ACC112 (cell line): ENCODE measurements at regions not wholly inside any gene's neighbourhood (a gene's known extent, or its start where the extent isn't known, plus 50 kb on each side); places are given as distances from the start of the nearest gene placed in this dataset.

Experiments
- H2AFZ ChIP-seq: fragments of 200-600 bp; sonication (generic); one replicate; pipeline ENCODE4 v1.6.0; 2017; ENCODE audit warnings: antibody characterized with exemption, low read length; ENCODE audit not compliant: unreplicated experiment
- H3K27ac ChIP-seq: fragments of 200-600 bp; sonication (generic); 2 replicates; pipeline ENCODE4 v1.5.1; 2014; ENCODE audit warnings: low read depth, mild to moderate bottlenecking, antibody characterized with exemption, low read length, moderate library complexity
- H3K27me3 ChIP-seq: fragments of 200-600 bp; sonication (generic); 2 replicates; pipeline ENCODE4 v1.6.1; 2014; ENCODE audit warnings: mild to moderate bottlenecking, antibody characterized with exemption, low read length, moderate library complexity, mixed read lengths; ENCODE audit not compliant: insufficient read depth
- H3K36me3 ChIP-seq: fragments of 200-600 bp; sonication (generic); 2 replicates; pipeline ENCODE4 v1.6.1; 2016; ENCODE audit warnings: mild to moderate bottlenecking, antibody characterized with exemption, low read length, moderate library complexity, mixed read lengths; ENCODE audit not compliant: insufficient read depth
- H3K4me1 ChIP-seq: fragments of 200-600 bp; sonication (generic); one replicate; pipeline ENCODE4 v1.6.1; 2016; ENCODE audit warnings: low read length, mixed read lengths; ENCODE audit not compliant: insufficient read depth, unreplicated experiment, control insufficient read depth
- H3K4me3 ChIP-seq: fragments of 200-600 bp; sonication (generic); 2 replicates; pipeline ENCODE4 v1.5.1; 2014; ENCODE audit warnings: mild to moderate bottlenecking, low read depth, low read length
- H3K79me2 ChIP-seq: fragments of 200-600 bp; sonication (generic); one replicate; pipeline ENCODE4 v1.6.0; 2016; ENCODE audit warnings: low read length; ENCODE audit not compliant: control insufficient read depth, unreplicated experiment, insufficient read depth

- Histone ChIP-seq H3K4me3 (no peak overlapping the region), H3K27me3 (no peaks in the 10 kb centered on the region), H2AFZ (no peak overlapping the region), H3K4me1 (no peaks in the 10 kb centered on the region), H3K27ac (no peak overlapping the region), H3K79me2 (no peaks in the 10 kb centered on the region), H3K36me3 (no peaks in the 10 kb centered on the region)
Observed at GRCh38 chr16:73560497-73560896, 512.6 kb upstream of the ZFHX3 start.

- H3K4me3 ChIP-seq, result no peak overlapping the region
- no peaks in the 10 kb centered on the region for H3K79me2 ChIP-seq
- no peak overlapping the region for H2AFZ ChIP-seq
- H3K36me3 ChIP-seq, result no peaks in the 10 kb centered on the region
- no peaks in the 10 kb centered on the region for H3K27me3 ChIP-seq
- no peak overlapping the region for H3K27ac ChIP-seq
- no peaks in the 10 kb centered on the region for H3K4me1 ChIP-seq
Observed at GRCh38 chr16:73558219-73558618, 510.3 kb upstream of the ZFHX3 start.

- Histone ChIP-seq H3K27ac (no peak overlapping the region), H3K27me3 (no peaks in the 10 kb centered on the region), H3K79me2 (no peaks in the 10 kb centered on the region), H3K4me1 (no peaks in the 10 kb centered on the region), H2AFZ (no peak overlapping the region), H3K36me3 (no peaks in the 10 kb centered on the region), H3K4me3 (no peak overlapping the region)
Observed at GRCh38 chr16:73553941-73554660, 506.2 kb upstream of the ZFHX3 start.

- Histone ChIP-seq H2AFZ (no peak overlapping the region), H3K79me2 (no peaks in the 10 kb centered on the region), H3K36me3 (no peaks in the 10 kb centered on the region), H3K4me3 (no peak overlapping the region), H3K4me1 (no peaks in the 10 kb centered on the region), H3K27me3 (peaks cover 19% of the 10 kb centered on the region), H3K27ac (no peak overlapping the region)
Observed at GRCh38 chr16:73549984-73550631, 502.2 kb upstream of the ZFHX3 start.

GRCh38 chr16:73547552-73548403 lies 499.9 kb upstream of the ZFHX3 start:
- Histone ChIP-seq H3K4me3 (no peak overlapping the region), H3K27ac (no peak overlapping the region), H3K36me3 (no peaks in the 10 kb centered on the region), H3K79me2 (no peaks in the 10 kb centered on the region), H3K27me3 (peaks cover 24% of the 10 kb centered on the region), H3K4me1 (no peaks in the 10 kb centered on the region), H2AFZ (no peak overlapping the region)

- Histone ChIP-seq H3K27ac (no peak overlapping the region), H3K79me2 (no peaks in the 10 kb centered on the region), H3K36me3 (no peaks in the 10 kb centered on the region), H3K4me3 (no peak overlapping the region), H3K4me1 (no peaks in the 10 kb centered on the region), H2AFZ (no peak overlapping the region), H3K27me3 (peaks cover 24% of the 10 kb centered on the region)
Observed at GRCh38 chr16:73546341-73546845, 498.5 kb upstream of the ZFHX3 start.

- H3K79me2 ChIP-seq, result no peaks in the 10 kb centered on the region
- no peak overlapping the region for H2AFZ ChIP-seq
- H3K27ac ChIP-seq, result no peak overlapping the region
- no peaks in the 10 kb centered on the region for H3K36me3 ChIP-seq
- H3K27me3 ChIP-seq, result peaks cover 24% of the 10 kb centered on the region
- H3K4me1 ChIP-seq, result no peaks in the 10 kb centered on the region
- no peak overlapping the region for H3K4me3 ChIP-seq
Observed at GRCh38 chr16:73545755-73546154, 497.8 kb upstream of the ZFHX3 start.

- Histone ChIP-seq H2AFZ (no peak overlapping the region), H3K79me2 (no peaks in the 10 kb centered on the region), H3K27me3 (peaks cover 24% of the 10 kb centered on the region), H3K4me1 (no peaks in the 10 kb centered on the region), H3K4me3 (no peak overlapping the region), H3K36me3 (no peaks in the 10 kb centered on the region), H3K27ac (no peak overlapping the region)
Observed at GRCh38 chr16:73545290-73545689, 497.4 kb upstream of the ZFHX3 start.

GRCh38 chr16:73544826-73545225 lies 496.9 kb upstream of the ZFHX3 start:
- peaks cover 24% of the 10 kb centered on the region for H3K27me3 ChIP-seq
- H3K79me2 ChIP-seq, result no peaks in the 10 kb centered on the region
- no peak overlapping the region for H3K4me3 ChIP-seq
- H3K4me1 ChIP-seq, result no peaks in the 10 kb centered on the region
- no peak overlapping the region for H2AFZ ChIP-seq
- H3K36me3 ChIP-seq, result no peaks in the 10 kb centered on the region
- H3K27ac ChIP-seq, result no peak overlapping the region

GRCh38 chr16:73543970-73544599 lies 496.2 kb upstream of the ZFHX3 start:
- no peaks in the 10 kb centered on the region for H3K36me3 ChIP-seq
- H3K27me3 ChIP-seq, result peaks cover 24% of the 10 kb centered on the region
- no peak overlapping the region for H3K4me3 ChIP-seq
- no peaks in the 10 kb centered on the region for H3K4me1 ChIP-seq
- H3K27ac ChIP-seq, result no peak overlapping the region
- H2AFZ ChIP-seq, result no peak overlapping the region
- no peaks in the 10 kb centered on the region for H3K79me2 ChIP-seq
